SK-N-SH (cell line): ENCODE measurements at regions not wholly inside any gene's neighbourhood (a gene's known extent, or its start where the extent isn't known, plus 50 kb on each side); places are given as distances from the start of the nearest gene placed in this dataset.

Experiments
- CTCF ChIA-PET: fragments of 300-600, 350-600 bp; formaldehyde crosslinking; extraction: SDS; loops from one replicate; lab custom pipeline; 2021; lab: Yijun Ruan, JAX
- POLR2A ChIA-PET: fragments of 350-600 bp; sonication (Branson Sonifier 250); formaldehyde crosslinking; extraction: SDS; loops from one replicate; lab custom pipeline; 2020; ENCODE audit warnings: antibody characterized with exemption, inconsistent platforms; lab: Yijun Ruan, JAX
- DNase-seq: peaks from one replicate; pipeline ENCODE4 v3.0.0; 2012
- H2AFZ ChIP-seq: fragments of 200-600 bp; sonication (generic); 2 replicates; pipeline ENCODE4 v1.8.1; 2016; ENCODE audit warnings: antibody characterized with exemption, mild to moderate bottlenecking, low read depth
- H3F3A ChIP-seq: fragments of 200-600 bp; sonication (generic); replicated peaks from 2 replicates; pipeline ENCODE3; 2016; ENCODE audit warnings: antibody characterized with exemption, mild to moderate bottlenecking; ENCODE audit not compliant: insufficient read depth
- H3K27ac ChIP-seq, 2 experiments: fragments of 200-500 bp in 1 of 2; fragments of 200-600 bp in 1 of 2; sonication (Bioruptor generic) in 1 of 2; sonication (generic), shearing (Covaris generic) in 1 of 2; 2 replicates each; pipeline versions ENCODE4 v1.5.1 to v1.6.1; 2014 to 2016; ENCODE audit warnings: low read depth in 2 of 2, inconsistent platforms in 1 of 2, low read length in 1 of 2, mild to moderate bottlenecking in 1 of 2, mixed read lengths in 1 of 2
- H3K27me3 ChIP-seq: fragments of 200-600 bp; sonication (generic), shearing (Covaris generic); 2 replicates; pipeline ENCODE4 v1.6.1; 2016; ENCODE audit warnings: mixed run types; ENCODE audit not compliant: insufficient read depth
- H3K36me3 ChIP-seq, 2 experiments: fragments of 200-500 bp in 1 of 2; fragments of 200-600 bp in 1 of 2; sonication (Bioruptor generic) in 1 of 2; sonication (generic) in 1 of 2; replicated peaks in 1 of 2; 2 replicates each; pipeline versions ENCODE3 to v1.5.1; 2014 to 2016; ENCODE audit warnings: low read length in 1 of 2, mild to moderate bottlenecking in 1 of 2; ENCODE audit not compliant: insufficient read depth in 2 of 2, control insufficient read depth in 1 of 2
- H3K4me1 ChIP-seq, 2 experiments: fragments of 200-500 bp in 1 of 2; fragments of 200-600 bp in 1 of 2; sonication (Bioruptor generic) in 1 of 2; sonication (generic), shearing (Covaris generic) in 1 of 2; 2 replicates each; pipeline versions ENCODE4 v1.5.1 to v1.6.1; 2014 to 2016; ENCODE audit warnings: low read depth in 1 of 2, low read length in 1 of 2, mixed run types in 1 of 2; ENCODE audit not compliant: insufficient read depth in 2 of 2, control insufficient read depth in 1 of 2
- H3K4me2 ChIP-seq: fragments of 200-600 bp; sonication (generic), shearing (Covaris generic); 2 replicates; pipeline ENCODE4 v1.6.1; 2017; ENCODE audit warnings: mixed run types
- H3K4me3 ChIP-seq, 2 experiments: fragments of 200-500 bp in 1 of 2; fragments of 200-600 bp in 1 of 2; sonication (Bioruptor generic) in 1 of 2; sonication (generic), shearing (Covaris generic) in 1 of 2; 2 replicates each; pipeline versions ENCODE4 v1.5.1 to v1.8.1; 2014 to 2016; ENCODE audit warnings: low read depth in 2 of 2, inconsistent platforms in 1 of 2, low read length in 1 of 2, mild to moderate bottlenecking in 1 of 2, mixed read lengths in 1 of 2, moderate library complexity in 1 of 2
- H3K79me2 ChIP-seq: fragments of 200-600 bp; sonication (generic); 2 replicates; pipeline ENCODE4 v1.8.1; 2017; ENCODE audit warnings: mild to moderate bottlenecking; ENCODE audit not compliant: insufficient read depth
- H3K9ac ChIP-seq: fragments of 200-600 bp; sonication (generic); 2 replicates; pipeline ENCODE4 v1.6.1; 2017; ENCODE audit warnings: mixed run types
- H3K9me2 ChIP-seq: fragments of 200-600 bp; sonication (generic); 2 replicates; pipeline ENCODE4 v1.6.1; 2017; ENCODE audit warnings: mixed run types
- H3K9me3 ChIP-seq: fragments of 200-600 bp; sonication (generic); 2 replicates; pipeline ENCODE4 v1.6.1; 2017; ENCODE audit warnings: mixed run types, mild to moderate bottlenecking, moderate library complexity
- H4K20me1 ChIP-seq: fragments of 200-600 bp; sonication (generic); 2 replicates; pipeline ENCODE4 v1.6.1; 2017; ENCODE audit warnings: mild to moderate bottlenecking, mixed run types; ENCODE audit not compliant: insufficient read depth
- ELF1 ChIP-seq: IDR thresholded peaks from 2 replicates; pipeline ENCODE4 v1.4.0; 2012
- EP300 ChIP-seq, 2 experiments: IDR thresholded peaks; 2 replicates each; pipeline versions ENCODE4 v1.4.0 to v1.6.1; 2012; ENCODE audit warnings: borderline replicate concordance in 1 of 2, low read depth in 1 of 2, low read length in 1 of 2
- EZH2phosphoT487 ChIP-seq: fragments of 200-600 bp; sonication (generic); IDR thresholded peaks from 2 replicates; pipeline ENCODE4 v1.6.1; 2017; ENCODE audit warnings: low read depth, mixed run types, mild to moderate bottlenecking, antibody characterized with exemption, moderate library complexity, borderline replicate concordance
- FOXM1 ChIP-seq: IDR thresholded peaks from 2 replicates; pipeline ENCODE4 v1.4.0; 2012; ENCODE audit warnings: low read depth, mild to moderate bottlenecking
- JUND ChIP-seq: IDR thresholded peaks from 2 replicates; pipeline ENCODE4 v1.4.0; 2012
- MEF2A ChIP-seq: IDR thresholded peaks from 2 replicates; pipeline ENCODE4 v1.4.0; 2012; ENCODE audit warnings: low read depth, borderline replicate concordance
- NFIC ChIP-seq: IDR thresholded peaks from 2 replicates; pipeline ENCODE4 v1.4.0; 2012; ENCODE audit warnings: borderline replicate concordance
- NRF1 ChIP-seq: IDR thresholded peaks from 2 replicates; pipeline ENCODE4 v1.6.1; 2012; ENCODE audit warnings: low read depth, mild to moderate bottlenecking, low read length
- POLR2AphosphoS5 ChIP-seq: IDR thresholded peaks from 2 replicates; pipeline ENCODE4 v1.6.1; 2012; ENCODE audit warnings: low read depth, low read length
- RAD21 ChIP-seq: IDR thresholded peaks from 2 replicates; pipeline ENCODE4 v1.6.1; 2012; ENCODE audit warnings: mild to moderate bottlenecking, low read length
- RFX5 ChIP-seq: IDR thresholded peaks from 2 replicates; pipeline ENCODE4 v1.6.1; 2012; ENCODE audit warnings: mild to moderate bottlenecking, improper control_type of control experiment, low read length
- SIN3A ChIP-seq: IDR thresholded peaks from 2 replicates; pipeline ENCODE4 v1.6.1; 2012; ENCODE audit warnings: low read depth, mild to moderate bottlenecking, low read length, moderate library complexity, borderline replicate concordance
- TAF1 ChIP-seq: IDR thresholded peaks from 2 replicates; pipeline ENCODE4 v1.6.1; 2012; ENCODE audit warnings: low read depth, mild to moderate bottlenecking, low read length, moderate library complexity, borderline replicate concordance
- TCF12 ChIP-seq: IDR thresholded peaks from 2 replicates; pipeline ENCODE4 v1.4.0; 2012
- TEAD4 ChIP-seq: IDR thresholded peaks from 2 replicates; pipeline ENCODE4 v1.4.0; 2012; ENCODE audit warnings: mild to moderate bottlenecking, borderline replicate concordance; ENCODE audit not compliant: insufficient read depth
- USF2 ChIP-seq: fragments of 150-350 bp; IDR thresholded peaks from 2 replicates; pipeline ENCODE4 v1.6.1; 2017; ENCODE audit warnings: antibody characterized with exemption, low read length, low read depth, borderline replicate concordance
- YY1 ChIP-seq: IDR thresholded peaks from 2 replicates; pipeline ENCODE4 v1.4.0; 2012; ENCODE audit warnings: low read depth, mild to moderate bottlenecking
- WGBS: methylation state at CpG from one replicate; pipeline ENCODE4 v1.1.6; 2017; ENCODE audit warnings: low lambda C conversion rate; 5-methylcytosine and 5-hydroxymethylcytosine counted together
- TF ChIP-seq, protein P1 (sequence below): fragments of 150-350 bp; IDR thresholded peaks from 2 replicates; pipeline ENCODE4 v1.6.1; 2016; ENCODE audit warnings: mild to moderate bottlenecking, low read depth, low read length
- TF ChIP-seq, protein P2 (sequence below): IDR thresholded peaks from 2 replicates; pipeline ENCODE4 v1.4.0; 2012; ENCODE audit warnings: low read depth, borderline replicate concordance
- TF ChIP-seq, protein P3 (sequence below): fragments of 200-600 bp; sonication (generic); IDR thresholded peaks from 2 replicates; pipeline ENCODE4 v1.6.1; 2017; ENCODE audit warnings: antibody characterized with exemption, mild to moderate bottlenecking, moderate library complexity

DNA sequence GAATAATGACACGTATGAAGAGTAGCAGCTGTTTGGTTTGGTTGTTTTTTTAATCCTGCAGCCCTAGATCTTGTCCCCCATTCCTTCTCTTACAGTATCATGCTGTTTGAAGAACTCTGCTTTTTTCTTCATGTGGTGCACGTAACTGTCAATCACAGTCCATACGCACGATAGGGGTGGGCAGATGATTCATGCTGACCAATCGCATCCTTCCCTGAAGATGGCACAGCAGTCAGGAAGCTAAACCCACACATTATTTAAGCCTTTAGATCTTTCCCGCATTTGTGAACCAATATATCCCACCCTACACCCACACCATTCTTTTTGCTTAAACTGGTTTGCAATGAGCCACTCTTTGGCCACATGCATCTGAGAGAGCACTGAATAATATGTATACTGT is 158.9 kb upstream of the PLEKHA5 start:
- Histone ChIP-seq H3K9me2 (no peaks in the 10 kb centered on the region), H3K9me3 (no peaks in the 10 kb centered on the region), H3K36me3 (no peaks in the 10 kb centered on the region), H3K27me3 (no peaks in the 10 kb centered on the region), H4K20me1 (no peaks in the 10 kb centered on the region), H3K79me2 (no peaks in the 10 kb centered on the region), H3F3A (no peaks in the 10 kb centered on the region), H2AFZ (no peak overlapping the region), H3K4me1 (no peaks in the 10 kb centered on the region), H3K27ac (no peak overlapping the region), H3K9ac (no peak overlapping the region), H3K4me3 (no peak overlapping the region), H3K4me2 (no peak overlapping the region)
- TF ChIP-seq RAD21 (no peak), NRF1 (no peak), SIN3A (no peak), RFX5 (no peak), EZH2phosphoT487 (no peak), YY1 (no peak)
- CTCF ChIA-PET, result no interaction called here
- WGBS, result 88% methylated on average over 6 of the region's 6 CpGs
- DNase-seq, result no peak
- POLR2A ChIA-PET, result no interaction called here

GRCh38 chr12:18971932-18972331 is 157.6 kb upstream of the PLEKHA5 start:
- H3K27me3 ChIP-seq, result no peaks in the 10 kb centered on the region
- WGBS, result 91% methylated on average over 3 of the region's 3 CpGs
- TF ChIP-seq JUND, result no peak
- no peak for TF ChIP-seq TAF1
- no peak for TF ChIP-seq EP300 (IDR thresholded peaks at IDR 0.05; ENCODE audit: borderline replicate concordance in 1 of 2, low read depth in 1 of 2, low read length in 1 of 2)
- TF ChIP-seq TCF12, result no peak
- no peak for TF ChIP-seq MEF2A
- no peak for TF ChIP-seq TEAD4
- TF ChIP-seq, protein P1, sequence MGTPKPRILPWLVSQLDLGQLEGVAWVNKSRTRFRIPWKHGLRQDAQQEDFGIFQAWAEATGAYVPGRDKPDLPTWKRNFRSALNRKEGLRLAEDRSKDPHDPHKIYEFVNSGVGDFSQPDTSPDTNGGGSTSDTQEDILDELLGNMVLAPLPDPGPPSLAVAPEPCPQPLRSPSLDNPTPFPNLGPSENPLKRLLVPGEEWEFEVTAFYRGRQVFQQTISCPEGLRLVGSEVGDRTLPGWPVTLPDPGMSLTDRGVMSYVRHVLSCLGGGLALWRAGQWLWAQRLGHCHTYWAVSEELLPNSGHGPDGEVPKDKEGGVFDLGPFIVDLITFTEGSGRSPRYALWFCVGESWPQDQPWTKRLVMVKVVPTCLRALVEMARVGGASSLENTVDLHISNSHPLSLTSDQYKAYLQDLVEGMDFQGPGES, result no peak
- TF ChIP-seq, protein P2, sequence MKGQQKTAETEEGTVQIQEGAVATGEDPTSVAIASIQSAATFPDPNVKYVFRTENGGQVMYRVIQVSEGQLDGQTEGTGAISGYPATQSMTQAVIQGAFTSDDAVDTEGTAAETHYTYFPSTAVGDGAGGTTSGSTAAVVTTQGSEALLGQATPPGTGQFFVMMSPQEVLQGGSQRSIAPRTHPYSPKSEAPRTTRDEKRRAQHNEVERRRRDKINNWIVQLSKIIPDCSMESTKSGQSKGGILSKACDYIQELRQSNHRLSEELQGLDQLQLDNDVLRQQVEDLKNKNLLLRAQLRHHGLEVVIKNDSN, result no peak
- no peak for TF ChIP-seq SIN3A
- no peak for TF ChIP-seq POLR2AphosphoS5
- TF ChIP-seq FOXM1, result no peak
- TF ChIP-seq USF2, result no peak
- TF ChIP-seq NRF1, result no peak
- TF ChIP-seq ELF1, result no peak
- TF ChIP-seq NFIC, result no peak
- TF ChIP-seq, protein P3, sequence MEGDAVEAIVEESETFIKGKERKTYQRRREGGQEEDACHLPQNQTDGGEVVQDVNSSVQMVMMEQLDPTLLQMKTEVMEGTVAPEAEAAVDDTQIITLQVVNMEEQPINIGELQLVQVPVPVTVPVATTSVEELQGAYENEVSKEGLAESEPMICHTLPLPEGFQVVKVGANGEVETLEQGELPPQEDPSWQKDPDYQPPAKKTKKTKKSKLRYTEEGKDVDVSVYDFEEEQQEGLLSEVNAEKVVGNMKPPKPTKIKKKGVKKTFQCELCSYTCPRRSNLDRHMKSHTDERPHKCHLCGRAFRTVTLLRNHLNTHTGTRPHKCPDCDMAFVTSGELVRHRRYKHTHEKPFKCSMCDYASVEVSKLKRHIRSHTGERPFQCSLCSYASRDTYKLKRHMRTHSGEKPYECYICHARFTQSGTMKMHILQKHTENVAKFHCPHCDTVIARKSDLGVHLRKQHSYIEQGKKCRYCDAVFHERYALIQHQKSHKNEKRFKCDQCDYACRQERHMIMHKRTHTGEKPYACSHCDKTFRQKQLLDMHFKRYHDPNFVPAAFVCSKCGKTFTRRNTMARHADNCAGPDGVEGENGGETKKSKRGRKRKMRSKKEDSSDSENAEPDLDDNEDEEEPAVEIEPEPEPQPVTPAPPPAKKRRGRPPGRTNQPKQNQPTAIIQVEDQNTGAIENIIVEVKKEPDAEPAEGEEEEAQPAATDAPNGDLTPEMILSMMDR, result no peak
- TF ChIP-seq, all 33 proteins: peak for 0
- Histone ChIP-seq H3K36me3 (no peaks in the 10 kb centered on the region), H3K4me2 (no peak overlapping the region), H3K4me1 (no peaks in the 10 kb centered on the region), H3K4me3 (no peak overlapping the region), H3K79me2 (no peaks in the 10 kb centered on the region), H3K9me2 (no peaks in the 10 kb centered on the region), H2AFZ (no peak overlapping the region), H3K27ac (no peak overlapping the region), H3K9ac (no peak overlapping the region), H3K9me3 (no peaks in the 10 kb centered on the region), H4K20me1 (no peaks in the 10 kb centered on the region), H3F3A (no peaks in the 10 kb centered on the region)
- CTCF ChIA-PET, result no interaction called here
- DNase-seq, result no peak
- POLR2A ChIA-PET, result no interaction called here
